ENCODE measurements at regions not wholly inside any gene's neighbourhood (a gene's known extent, or its start where the extent isn't known, plus 50 kb on each side); places are given as distances from the start of the nearest gene placed in this dataset.

- TF ChIP-seq CBX8 (IDR thresholded peaks at IDR 0.05; ENCODE audit: borderline replicate concordance, extremely low read depth, low read depth, low read length, poor library complexity, severe bottlenecking): no peak
- TF ChIP-seq U2AF1 (optimal IDR thresholded peaks at IDR 0.05; ENCODE audit: low read depth, low read length): no peak
These were observed 176.4 kb upstream of the HABP2 start (continued) for GRCh38 chr10:113376428-113376827.

GRCh38 chr10:113379091-113379490 is 173.8 kb upstream of the HABP2 start:
- intact Hi-C loops (cut with micrococcal nuclease): no loop called here
- in situ Hi-C loops (cut with MboI): no loop called here

DNA sequence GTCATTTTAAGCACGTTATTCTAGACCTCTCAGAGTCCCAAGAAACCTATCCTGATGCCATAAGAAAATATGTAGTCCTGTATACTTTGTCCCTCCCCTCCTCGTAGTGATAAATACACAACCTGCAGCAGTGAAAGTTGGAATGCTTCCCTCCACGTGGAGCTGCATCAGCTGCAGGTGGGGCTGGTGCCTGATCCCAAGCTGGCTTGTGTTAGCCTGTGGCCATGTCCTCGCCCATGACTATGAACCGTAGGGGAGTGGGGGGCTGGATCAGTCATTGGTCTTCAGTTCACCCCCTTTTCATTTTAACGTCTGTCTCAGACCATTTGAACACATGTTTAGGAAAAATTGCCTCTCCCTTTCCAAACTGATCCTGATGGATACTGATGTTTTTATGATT is 171.4 kb upstream of the HABP2 start:
- intact Hi-C loops (cut with micrococcal nuclease) (loop anchor here (10.0 kb wide), 2 partner anchors 183 to 907 kb away; no protein-coding TSS in a partner anchor), in situ Hi-C loops (cut with MboI) (no loop called here)
- H3K4me3 ChIP-seq: no peak overlapping the region
- H3K36me3 ChIP-seq (ENCODE audit: control insufficient read depth, insufficient read depth, low read length): no peaks in the 10 kb centered on the region
- CTCF ChIA-PET (ENCODE audit: low intra/inter-chr PET ratio): no interaction called here
- no peak overlapping the region for H3K27ac ChIP-seq (ENCODE audit: extremely low read depth, low read depth, low read length)
- no peaks in the 10 kb centered on the region for H3K79me2 ChIP-seq (ENCODE audit: control insufficient read depth, insufficient read depth, low read length)
- BruUV-seq (replicated peaks): no TSS peak
- 0% methylated on average over 5 of the region's 6 CpGs for WGBS (ENCODE audit: insufficient coverage, low coverage, missing lambda C conversion rate)
- H3K9ac ChIP-seq (ENCODE audit: insufficient read depth in 1 of 2, low read depth in 2 of 2, low read length in 2 of 2): no peak overlapping the region
- no peaks in the 10 kb centered on the region for H3K4me1 ChIP-seq (replicated peaks in 1 of 2; ENCODE audit: control insufficient read depth in 2 of 2, insufficient read depth in 2 of 2, low read length in 2 of 2)
- no peaks in the 10 kb centered on the region for H4K20me1 ChIP-seq (replicated peaks; ENCODE audit: control insufficient read depth, insufficient read depth, low read length)
- DNase-seq (ENCODE audit: extremely low read depth in 1 of 4, low spot score in 3 of 4) (no peak), ATAC-seq (no peak), FAIRE-seq (no peak)
- H3K9me1 ChIP-seq (ENCODE audit: control insufficient read depth, insufficient read depth, low read length): no peaks in the 10 kb centered on the region
- POLR2A ChIA-PET: no interaction called here
- H3K27me3 ChIP-seq (ENCODE audit: control insufficient read depth in 2 of 2, insufficient read depth in 2 of 2, low read length in 2 of 2): no peaks in the 10 kb centered on the region; a peak in 3 of 5 replicates
- no peak overlapping the region for H2AFZ ChIP-seq (ENCODE audit: low read depth, low read length)
- no peak overlapping the region for H3K4me2 ChIP-seq (ENCODE audit: insufficient read depth, low read length)
- H3K9me3 ChIP-seq (replicated peaks; ENCODE audit: control insufficient read depth, insufficient read depth, low read depth, low read length): no peaks in the 10 kb centered on the region
- TF ChIP-seq CCAR2 (IDR thresholded peaks at IDR 0.05; ENCODE audit: low read depth, low read length): no peak
- TF ChIP-seq KDM5B (IDR thresholded peaks at IDR 0.05; ENCODE audit: insufficient replicate concordance, low read depth, low read length): no peak
- no peak for TF ChIP-seq KHSRP (IDR thresholded peaks at IDR 0.05)
- no peak for TF ChIP-seq RHOXF2B (CRISPR knock-in tag; conservative IDR thresholded peaks at IDR 0.05)
- no peak for TF ChIP-seq RFX5 (IDR thresholded peaks at IDR 0.05; ENCODE audit: low read depth, low read length)
- TF ChIP-seq TAF1 (IDR thresholded peaks at IDR 0.05; ENCODE audit: control insufficient read depth, extremely low read depth, insufficient read depth, low read length, severe bottlenecking): no peak
- TF ChIP-seq PHB2 (IDR thresholded peaks at IDR 0.05; ENCODE audit: low read depth): no peak
- TF ChIP-seq SMARCE1 (IDR thresholded peaks at IDR 0.05): no peak
- TF ChIP-seq HMG20A (CRISPR knock-in tag; conservative IDR thresholded peaks at IDR 0.05): no peak
- no peak for TF ChIP-seq PRPF4 (IDR thresholded peaks at IDR 0.05; ENCODE audit: insufficient read depth, low read depth, low read length, poor library complexity, severe bottlenecking)
- no peak for TF ChIP-seq ILF3 (IDR thresholded peaks at IDR 0.05; ENCODE audit: borderline replicate concordance)
- no peak for TF ChIP-seq FIP1L1 (IDR thresholded peaks at IDR 0.05; ENCODE audit: low read depth, low read length, poor library complexity, severe bottlenecking)

More at GRCh38 chr10:113379091-113379490, 173.8 kb upstream of the HABP2 start:
- POLR2A ChIA-PET: no interaction called here
- no peak for TF ChIP-seq PHF21A (IDR thresholded peaks at IDR 0.05; ENCODE audit: borderline replicate concordance, low read depth)
- H3K36me3 ChIP-seq (ENCODE audit: control insufficient read depth, insufficient read depth, low read length): no peaks in the 10 kb centered on the region
- DNase-seq (ENCODE audit: extremely low read depth in 1 of 4, low spot score in 3 of 4): no peak
- no peak overlapping the region for H3K4me3 ChIP-seq
- no peak overlapping the region for H3K9ac ChIP-seq (ENCODE audit: insufficient read depth in 1 of 2, low read depth in 2 of 2, low read length in 2 of 2)
- WGBS (ENCODE audit: insufficient coverage, low coverage, missing lambda C conversion rate): 0% methylated on average over 1 of the region's 1 CpG
- H3K27me3 ChIP-seq (ENCODE audit: control insufficient read depth in 2 of 2, insufficient read depth in 2 of 2, low read length in 2 of 2): no peaks in the 10 kb centered on the region; a peak in 2 of 5 replicates
- H2AFZ ChIP-seq (ENCODE audit: low read depth, low read length): no peak overlapping the region
- H3K9me3 ChIP-seq (replicated peaks; ENCODE audit: control insufficient read depth, insufficient read depth, low read depth, low read length): no peaks in the 10 kb centered on the region
- no peaks in the 10 kb centered on the region for H3K4me1 ChIP-seq (replicated peaks in 1 of 2; ENCODE audit: control insufficient read depth in 2 of 2, insufficient read depth in 2 of 2, low read length in 2 of 2)
- CTCF ChIA-PET (ENCODE audit: low intra/inter-chr PET ratio): no interaction called here
- FAIRE-seq: no peak
- no peak overlapping the region for H3K4me2 ChIP-seq (ENCODE audit: insufficient read depth, low read length)
- no TSS peak for BruUV-seq (replicated peaks)
- H3K27ac ChIP-seq (ENCODE audit: extremely low read depth, low read depth, low read length): no peak overlapping the region
- no peak for ATAC-seq
- no peaks in the 10 kb centered on the region for H3K79me2 ChIP-seq (ENCODE audit: control insufficient read depth, insufficient read depth, low read length)
- H3K9me1 ChIP-seq (ENCODE audit: control insufficient read depth, insufficient read depth, low read length): no peaks in the 10 kb centered on the region
- no peaks in the 10 kb centered on the region for H4K20me1 ChIP-seq (replicated peaks; ENCODE audit: control insufficient read depth, insufficient read depth, low read length)

All from K562 (cell line).